ENCODE measurements at regions not wholly inside any gene's neighbourhood (a gene's known extent, or its start where the extent isn't known, plus 50 kb on each side); places are given as distances from the start of the nearest gene placed in this dataset.

GRCh38 chr4:136526517-136526916 is 1005.8 kb downstream of the PCDH18 start:
- DNase-seq (ENCODE audit: low read depth) = peak; percentile 4

- no peak for DNase-seq (ENCODE audit: low read depth)
Observed at GRCh38 chr4:136524039-136524438, 1008.3 kb downstream of the PCDH18 start.

- no peak for DNase-seq (ENCODE audit: low read depth)
Observed at GRCh38 chr4:136516371-136516770, 1015.9 kb downstream of the PCDH18 start.

- peak; percentile 16 for DNase-seq (ENCODE audit: low read depth)
Observed at GRCh38 chr4:136505020-136505419, 1027.3 kb downstream of the PCDH18 start.

- no peak for DNase-seq (ENCODE audit: low read depth)
Observed at GRCh38 chr4:136495851-136496250, 1036.4 kb downstream of the PCDH18 start.

- no peak for DNase-seq (ENCODE audit: low read depth)
Observed at GRCh38 chr4:136495076-136495475, 1037.2 kb downstream of the PCDH18 start.

GRCh38 chr4:136489101-136489500 is 1043.2 kb downstream of the PCDH18 start:
- no peak for DNase-seq (ENCODE audit: low read depth)

- peak; percentile 1 for DNase-seq (ENCODE audit: low read depth)
Observed at GRCh38 chr4:136484996-136485395, 1047.3 kb downstream of the PCDH18 start.

- no peak for DNase-seq (ENCODE audit: low read depth)
Observed at GRCh38 chr4:136476753-136477152, 1055.5 kb downstream of the PCDH18 start.

- no peak for DNase-seq (ENCODE audit: low read depth)
Observed at GRCh38 chr4:136471051-136471450, 1061.2 kb downstream of the PCDH18 start.

- DNase-seq (ENCODE audit: low read depth) = no peak
Observed at GRCh38 chr4:136465691-136466090, 1066.6 kb downstream of the PCDH18 start.

GRCh38 chr4:136463941-136464340 is 1068.4 kb downstream of the PCDH18 start:
- DNase-seq (ENCODE audit: low read depth) = no peak

- no peak for DNase-seq (ENCODE audit: low read depth)
Observed at GRCh38 chr4:136461533-136461932, 1070.8 kb downstream of the PCDH18 start.

- DNase-seq (ENCODE audit: low read depth) = no peak
Observed at GRCh38 chr4:136458326-136458725, 1074.0 kb downstream of the PCDH18 start.

- no peak for DNase-seq (ENCODE audit: low read depth)
Observed at GRCh38 chr4:136457577-136457976, 1074.7 kb downstream of the PCDH18 start.

- DNase-seq (ENCODE audit: low read depth) = no peak
Observed at GRCh38 chr4:136457004-136457403, 1075.3 kb downstream of the PCDH18 start.

- no peak for DNase-seq (ENCODE audit: low read depth)
Observed at GRCh38 chr4:136443006-136443405, 1089.3 kb downstream of the PCDH18 start.

GRCh38 chr4:136442447-136442846 is 1089.8 kb downstream of the PCDH18 start:
- DNase-seq (ENCODE audit: low read depth) = no peak

- no peak for DNase-seq (ENCODE audit: low read depth)
Observed at GRCh38 chr4:136441629-136442282, 1090.5 kb downstream of the PCDH18 start.

- DNase-seq (ENCODE audit: low read depth) = no peak
Observed at GRCh38 chr4:136438645-136439044, 1093.6 kb downstream of the PCDH18 start.

GRCh38 chr4:136424052-136424451 is 1108.2 kb downstream of the PCDH18 start:
- DNase-seq (ENCODE audit: low read depth) = no peak

GRCh38 chr4:136414981-136415380 is 1117.3 kb downstream of the PCDH18 start:
- no peak for DNase-seq (ENCODE audit: low read depth)

GRCh38 chr4:136412708-136413107 is 1119.6 kb downstream of the PCDH18 start:
- DNase-seq (ENCODE audit: low read depth) = peak; percentile 67

- DNase-seq (ENCODE audit: low read depth) = no peak
Observed at GRCh38 chr4:136400829-136401228, 1131.5 kb downstream of the PCDH18 start.
